Endothelial cell of umbilical vein (primary cell): ENCODE measurements at regions not wholly inside any gene's neighbourhood (a gene's known extent, or its start where the extent isn't known, plus 50 kb on each side); places are given as distances from the start of the nearest gene placed in this dataset.

Source experiments
- BruUV-seq: library from RNA; stranded (reverse); fragments of 400-500 nt; replicated peaks from 2 replicates; lab custom pipeline; 2021; lab: Mats Ljungman, UMichigan
- CTCF ChIA-PET: fragments of 300-600, 350-600 bp; sonication (Branson Sonifier 250); formaldehyde crosslinking; loops from one replicate; lab custom pipeline; 2021; ENCODE audit warnings: antibody characterized with exemption, inconsistent platforms; lab: Charles Lee
- POLR2A ChIA-PET: fragments of 300-600, 350-600 bp; sonication (Branson Sonifier 250); formaldehyde crosslinking; loops from one replicate; lab custom pipeline; 2021; ENCODE audit warnings: antibody characterized with exemption, inconsistent platforms; lab: Charles Lee
- DNase-seq: peaks from one replicate; pipeline ENCODE4 v3.0.0-alpha.2; 2011; ENCODE audit warnings: low read depth, low spot score
- FAIRE-seq: peaks from 2 replicates; lab custom pipeline; 2011; peaks lifted over from hg19 to GRCh38; lab: Jason Lieb, UNC
- H2AFZ ChIP-seq: 2 replicates; pipeline ENCODE4 v1.6.0; 2012; ENCODE audit warnings: low read depth, low read length, control low read depth, inconsistent platforms
- H3K27ac ChIP-seq: 2 replicates; pipeline ENCODE4 v1.5.1; 2011; ENCODE audit warnings: low read depth, mild to moderate bottlenecking, control low read depth, low read length, moderate library complexity; ENCODE audit not compliant: insufficient read depth
- H3K27me3 ChIP-seq, 2 experiments: 2 replicates each; pipeline versions ENCODE4 v1.6.0 to v1.6.1; 2011; ENCODE audit warnings: low read length in 2 of 2, mixed read lengths in 1 of 2; ENCODE audit not compliant: control insufficient read depth in 2 of 2, insufficient read depth in 2 of 2
- H3K36me3 ChIP-seq, 2 experiments: 2 replicates in 1 of 2; 3 replicates in 1 of 2; pipeline ENCODE4 v1.5.1; 2011; ENCODE audit warnings: low read length in 2 of 2, mild to moderate bottlenecking in 1 of 2, moderate library complexity in 1 of 2; ENCODE audit not compliant: control insufficient read depth in 2 of 2, insufficient read depth in 2 of 2; ENCODE audit errors: extremely low read depth in 1 of 2
- H3K4me1 ChIP-seq: 3 replicates; pipeline ENCODE4 v1.5.1; 2011; ENCODE audit warnings: mild to moderate bottlenecking, low read length; ENCODE audit not compliant: control insufficient read depth, insufficient read depth; ENCODE audit errors: extremely low read depth
- H3K4me2 ChIP-seq: 2 replicates; pipeline ENCODE4 v1.6.1; 2011; ENCODE audit warnings: low read length, control low read depth, mixed read lengths; ENCODE audit not compliant: insufficient read depth
- H3K4me3 ChIP-seq, 3 experiments: fragments of 200-600 bp in 1 of 3; sonication (generic), shearing (Covaris generic) in 1 of 3; replicated peaks in 1 of 3; 2 replicates each; pipeline ENCODE4 v1.5.1; 2011 to 2016; ENCODE audit warnings: control low read depth in 3 of 3, low read length in 3 of 3, mild to moderate bottlenecking in 2 of 3, inconsistent platforms in 1 of 3, low read depth in 1 of 3, moderate library complexity in 1 of 3; ENCODE audit not compliant: insufficient read depth in 1 of 3
- H3K79me2 ChIP-seq: 2 replicates; pipeline ENCODE4 v1.6.0; 2012; ENCODE audit warnings: low read length, inconsistent platforms; ENCODE audit not compliant: control insufficient read depth, insufficient read depth
- H3K9ac ChIP-seq: replicated peaks from 2 replicates; pipeline ENCODE3; 2011; ENCODE audit warnings: low read length, control low read depth; ENCODE audit not compliant: insufficient read depth; ENCODE audit errors: extremely low read depth
- H3K9me1 ChIP-seq: replicated peaks from 3 replicates; pipeline ENCODE4 v1.6.0; 2011; ENCODE audit warnings: mild to moderate bottlenecking, low read length; ENCODE audit not compliant: control insufficient read depth, insufficient read depth; ENCODE audit errors: extremely low read depth
- H3K9me3 ChIP-seq: replicated peaks from 2 replicates; pipeline ENCODE4 v1.5.1; 2012; ENCODE audit warnings: low read length, inconsistent platforms; ENCODE audit not compliant: control insufficient read depth, insufficient read depth
- H4K20me1 ChIP-seq: replicated peaks from 2 replicates; pipeline ENCODE3; 2011; ENCODE audit warnings: mild to moderate bottlenecking, low read length; ENCODE audit not compliant: control insufficient read depth, insufficient read depth; ENCODE audit errors: extremely low read depth
- CTCF ChIP-seq, 2 donors: IDR thresholded peaks; 1 replicate in 1 of 2; 2 replicates in 1 of 2; pipeline ENCODE4 v1.5.1; 2011; ENCODE audit warnings: low read length in 2 of 2, mild to moderate bottlenecking in 2 of 2, moderate library complexity in 2 of 2, control low read depth in 1 of 2, inconsistent platforms in 1 of 2, low read depth in 1 of 2; ENCODE audit not compliant: insufficient read depth in 1 of 2; ENCODE audit errors: extremely low read depth in 1 of 2
- EZH2 ChIP-seq: IDR thresholded peaks from 2 replicates; pipeline ENCODE4 v1.6.1; 2012; ENCODE audit warnings: borderline replicate concordance, low read depth, mild to moderate bottlenecking, moderate library complexity, low read length, inconsistent platforms; ENCODE audit not compliant: severe bottlenecking
- FOS ChIP-seq: IDR thresholded peaks from 2 replicates; pipeline ENCODE4 v1.6.1; 2011; ENCODE audit warnings: mild to moderate bottlenecking, low read length, moderate library complexity, borderline replicate concordance; ENCODE audit not compliant: insufficient read depth
- GATA2 ChIP-seq: IDR thresholded peaks from 2 replicates; pipeline ENCODE4 v1.7.0; 2011; ENCODE audit warnings: low read depth, mild to moderate bottlenecking, moderate library complexity, mixed read lengths, low read length; ENCODE audit not compliant: insufficient read length, insufficient read depth
- JUN ChIP-seq: IDR thresholded peaks from 2 replicates; pipeline ENCODE4 v1.6.1; 2011; ENCODE audit warnings: borderline replicate concordance, low read depth; ENCODE audit not compliant: insufficient read length, insufficient read depth
- MAX ChIP-seq: IDR thresholded peaks from 2 replicates; pipeline ENCODE4 v1.6.1; 2011; ENCODE audit not compliant: insufficient read depth, insufficient read length
- MYC ChIP-seq: IDR thresholded peaks from one replicate; pipeline ENCODE4 v1.6.1; 2011; ENCODE audit warnings: mild to moderate bottlenecking, low read depth, low read length
- POLR2A ChIP-seq: IDR thresholded peaks from 2 replicates; pipeline ENCODE4 v1.6.1; 2012; ENCODE audit warnings: low read depth, mild to moderate bottlenecking, control low read depth, low read length
- POLR2AphosphoS5 ChIP-seq: IDR thresholded peaks from 2 replicates; pipeline ENCODE4 v1.6.1; 2012; ENCODE audit warnings: low read depth, mild to moderate bottlenecking, control low read depth, low read length, moderate library complexity; ENCODE audit not compliant: insufficient read depth
- dilution Hi-C: fragments of 300-500 bp; cut with MboI; formaldehyde crosslinking; loops from one replicate; pipeline ENCODE4 v1.15.0; 2019; ENCODE audit warnings: low sequenced_read_pairs; ENCODE audit not compliant: extremely low pct_ligation_motif_present
- intact Hi-C: fragments of 100-400 bp; cut with micrococcal nuclease; formaldehyde crosslinking; loops from one replicate; pipeline ENCODE4 v1.10.0; 2022

GRCh38 chr7:119007236-119007635 lies 782.7 kb downstream of the ANKRD7 start:
- Histone ChIP-seq H3K9me3 (no peaks in the 10 kb centered on the region), H3K4me1 (no peaks in the 10 kb centered on the region), H3K4me2 (no peak overlapping the region), H3K9ac (no peak overlapping the region), H3K79me2 (no peaks in the 10 kb centered on the region), H3K9me1 (no peaks in the 10 kb centered on the region), H3K27me3 (no peaks in the 10 kb centered on the region), H3K4me3 (no peak overlapping the region), H3K27ac (no peak overlapping the region), H4K20me1 (no peaks in the 10 kb centered on the region), H3K36me3 (no peaks in the 10 kb centered on the region), H2AFZ (no peak overlapping the region)
- FAIRE-seq (no peak), DNase-seq (no peak)
- dilution Hi-C loops, result no loop called here
- BruUV-seq, result no TSS peak
- ChIA-PET CTCF (no interaction called here), POLR2A (no interaction called here)
- TF ChIP-seq GATA2 (no peak), MYC (no peak), POLR2AphosphoS5 (no peak), MAX (no peak)
- intact Hi-C loops, result no loop called here

- FAIRE-seq (no peak), DNase-seq (no peak)
- Histone ChIP-seq H3K9me1 (no peaks in the 10 kb centered on the region), H3K4me1 (no peaks in the 10 kb centered on the region), H3K4me3 (no peak overlapping the region), H3K36me3 (no peaks in the 10 kb centered on the region), H3K9me3 (no peaks in the 10 kb centered on the region), H3K9ac (no peak overlapping the region), H3K27me3 (no peaks in the 10 kb centered on the region), H4K20me1 (no peaks in the 10 kb centered on the region), H2AFZ (no peak overlapping the region), H3K79me2 (no peaks in the 10 kb centered on the region), H3K27ac (no peak overlapping the region), H3K4me2 (no peak overlapping the region)
- dilution Hi-C loops (no loop called here), intact Hi-C loops (no loop called here)
- TF ChIP-seq POLR2AphosphoS5 (no peak), GATA2 (no peak), MYC (no peak), FOS (no peak), CTCF (IDR thresholded peaks at IDR 0.05; ENCODE audit: extremely low read depth in 1 of 2, insufficient read depth in 1 of 2, low read depth in 1 of 2, low read length in 2 of 2) (no peak), JUN (no peak), POLR2A (no peak), MAX (no peak), EZH2 (no peak)
- ChIA-PET CTCF (no interaction called here), POLR2A (no interaction called here)
- BruUV-seq, result no TSS peak
These were observed 786.1 kb downstream of the ANKRD7 start for GRCh38 chr7:119010635-119011034.
